ENCODE measurements at regions not wholly inside any gene's neighbourhood (a gene's known extent, or its start where the extent isn't known, plus 50 kb on each side); places are given as distances from the start of the nearest gene placed in this dataset.
A peak's percentile ranks its signal among the peaks of the same experiment; 100 is the strongest.

- Histone ChIP-seq H3K4me1 (ENCODE audit: control insufficient read depth, insufficient read depth, low read length) (no peaks in the 10 kb centered on the region), H3K36me3 (ENCODE audit: control insufficient read depth in 2 of 2, insufficient read depth in 2 of 2, low read length in 1 of 2) (no peaks in the 10 kb centered on the region), H3K9ac (ENCODE audit: control insufficient read depth, insufficient read depth, low read length) (no peak overlapping the region), H3K4me2 (ENCODE audit: control insufficient read depth, insufficient read depth) (no peak overlapping the region), H3K27ac (ENCODE audit: control insufficient read depth, insufficient read depth) (no peak overlapping the region), H4K20me1 (ENCODE audit: control insufficient read depth, insufficient read depth) (no peaks in the 10 kb centered on the region), H3K9me3 (replicated peaks; ENCODE audit: control insufficient read depth, insufficient read depth, low read length) (no peaks in the 10 kb centered on the region), H3K27me3 (replicated peaks in 1 of 2; ENCODE audit: control insufficient read depth in 2 of 2, insufficient read depth in 2 of 2, low read length in 1 of 2) (no peaks in the 10 kb centered on the region; a peak in 1 of 4 replicates), H3K4me3 (no peak overlapping the region), H2AFZ (ENCODE audit: control insufficient read depth, low read depth, low read length) (no peak overlapping the region), H3K79me2 (ENCODE audit: control insufficient read depth, insufficient read depth, low read length) (no peaks in the 10 kb centered on the region)
- DNase-seq (ENCODE audit: low read depth, low spot score): no peak
- 0% methylated on average over 1 of the region's 1 CpG for WGBS (ENCODE audit: insufficient coverage, insufficient replicate concordance, low lambda C conversion rate, missing lambda C conversion rate)
- POLR2A ChIA-PET: no interaction called here
- FAIRE-seq: no peak
- RAD21 ChIA-PET (ENCODE audit: unreplicated experiment): no interaction called here
- CTCF ChIA-PET: no interaction called here
- BruUV-seq (replicated peaks): no TSS peak
- peak; percentile 45; the same call in 2 of the 3 replicates for ATAC-seq
- intact Hi-C loops (cut with micrococcal nuclease; ENCODE audit: unreplicated experiment) (no loop called here), in situ Hi-C loops (cut with MboI) (no loop called here)
- SMC1A ChIA-PET (ENCODE audit: uncharacterized antibody, unreplicated experiment): no interaction called here
- no peak for TF ChIP-seq CTCF (IDR thresholded peaks at IDR 0.05 in 2 of 3, conservative IDR thresholded peaks at IDR 0.05 in 1 of 3; ENCODE audit: control insufficient read depth in 2 of 3, extremely low read depth in 1 of 3, insufficient read depth in 1 of 3, low read depth in 3 of 3, low read length in 3 of 3)
- no peak for TF ChIP-seq RFX5 (IDR thresholded peaks at IDR 0.05; ENCODE audit: low read depth, low read length)
- no peak for TF ChIP-seq TCF3 (IDR thresholded peaks at IDR 0.05; ENCODE audit: borderline replicate concordance, insufficient read depth, low read depth, low read length)
- no peak for TF ChIP-seq HDGF (IDR thresholded peaks at IDR 0.05)
- TF ChIP-seq YY1 (IDR thresholded peaks at IDR 0.05; ENCODE audit: low read depth, low read length): no peak
- TF ChIP-seq RCOR1 (conservative IDR thresholded peaks at IDR 0.05; ENCODE audit: low read depth, low read length): no peak
- TF ChIP-seq RBBP5 (conservative IDR thresholded peaks at IDR 0.05): no peak
- no peak for TF ChIP-seq SUPT20H (IDR thresholded peaks at IDR 0.05; ENCODE audit: borderline replicate concordance, control insufficient read depth, low read depth, low read length)
- no peak for TF ChIP-seq PRDM15 (CRISPR knock-in tag; IDR thresholded peaks at IDR 0.05)
- TF ChIP-seq ZNF622 (IDR thresholded peaks at IDR 0.05): no peak
- TF ChIP-seq, protein P1, sequence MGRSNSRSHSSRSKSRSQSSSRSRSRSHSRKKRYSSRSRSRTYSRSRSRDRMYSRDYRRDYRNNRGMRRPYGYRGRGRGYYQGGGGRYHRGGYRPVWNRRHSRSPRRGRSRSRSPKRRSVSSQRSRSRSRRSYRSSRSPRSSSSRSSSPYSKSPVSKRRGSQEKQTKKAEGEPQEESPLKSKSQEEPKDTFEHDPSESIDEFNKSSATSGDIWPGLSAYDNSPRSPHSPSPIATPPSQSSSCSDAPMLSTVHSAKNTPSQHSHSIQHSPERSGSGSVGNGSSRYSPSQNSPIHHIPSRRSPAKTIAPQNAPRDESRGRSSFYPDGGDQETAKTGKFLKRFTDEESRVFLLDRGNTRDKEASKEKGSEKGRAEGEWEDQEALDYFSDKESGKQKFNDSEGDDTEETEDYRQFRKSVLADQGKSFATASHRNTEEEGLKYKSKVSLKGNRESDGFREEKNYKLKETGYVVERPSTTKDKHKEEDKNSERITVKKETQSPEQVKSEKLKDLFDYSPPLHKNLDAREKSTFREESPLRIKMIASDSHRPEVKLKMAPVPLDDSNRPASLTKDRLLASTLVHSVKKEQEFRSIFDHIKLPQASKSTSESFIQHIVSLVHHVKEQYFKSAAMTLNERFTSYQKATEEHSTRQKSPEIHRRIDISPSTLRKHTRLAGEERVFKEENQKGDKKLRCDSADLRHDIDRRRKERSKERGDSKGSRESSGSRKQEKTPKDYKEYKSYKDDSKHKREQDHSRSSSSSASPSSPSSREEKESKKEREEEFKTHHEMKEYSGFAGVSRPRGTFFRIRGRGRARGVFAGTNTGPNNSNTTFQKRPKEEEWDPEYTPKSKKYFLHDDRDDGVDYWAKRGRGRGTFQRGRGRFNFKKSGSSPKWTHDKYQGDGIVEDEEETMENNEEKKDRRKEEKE (IDR thresholded peaks at IDR 0.05): no peak
- TF ChIP-seq KAT2A (conservative IDR thresholded peaks at IDR 0.05; ENCODE audit: control insufficient read depth, low read depth, low read length): no peak
- TF ChIP-seq, protein P2, sequence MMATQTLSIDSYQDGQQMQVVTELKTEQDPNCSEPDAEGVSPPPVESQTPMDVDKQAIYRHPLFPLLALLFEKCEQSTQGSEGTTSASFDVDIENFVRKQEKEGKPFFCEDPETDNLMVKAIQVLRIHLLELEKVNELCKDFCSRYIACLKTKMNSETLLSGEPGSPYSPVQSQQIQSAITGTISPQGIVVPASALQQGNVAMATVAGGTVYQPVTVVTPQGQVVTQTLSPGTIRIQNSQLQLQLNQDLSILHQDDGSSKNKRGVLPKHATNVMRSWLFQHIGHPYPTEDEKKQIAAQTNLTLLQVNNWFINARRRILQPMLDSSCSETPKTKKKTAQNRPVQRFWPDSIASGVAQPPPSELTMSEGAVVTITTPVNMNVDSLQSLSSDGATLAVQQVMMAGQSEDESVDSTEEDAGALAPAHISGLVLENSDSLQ (IDR thresholded peaks at IDR 0.05): no peak
- TF ChIP-seq RAD51 (IDR thresholded peaks at IDR 0.05): no peak
- TF ChIP-seq ZNF24 (IDR thresholded peaks at IDR 0.05): no peak
Measured at GRCh38 chr11:127651888-127652221, 651.3 kb upstream of the KIRREL3 start.

All from GM12878 (cell line).